ENCODE measurements at regions not wholly inside any gene's neighbourhood (a gene's known extent, or its start where the extent isn't known, plus 50 kb on each side); places are given as distances from the start of the nearest gene placed in this dataset.
"Not testable (repeated sequence)": the region's sequence is repeated elsewhere in the genome, so short reads cannot be mapped to it uniquely, and the experiment has no call there.

- not testable (repeated sequence) for H3K27me3 Mint-ChIP-seq (ENCODE audit: low read depth); H3K9me3 Mint-ChIP-seq; H3K27ac Mint-ChIP-seq; ATAC-seq (replicated peaks in 1 of 2); H3K4me3 Mint-ChIP-seq; H3K36me3 Mint-ChIP-seq (ENCODE audit: insufficient read depth in 2 of 2); DNase-seq
- H3K4me1 Mint-ChIP-seq (ENCODE audit: low read depth), result peaks cover 12% of the 10 kb centered on the region
Measured at GRCh38 chr3:193927413-193928206, 208.3 kb upstream of the HES1 start.

- ATAC-seq (replicated peaks in 1 of 2), result peak in 1 of 2 donors; percentile 47
- no peak overlapping the region for H3K4me3 Mint-ChIP-seq
- no peaks in the 10 kb centered on the region for H3K9me3 Mint-ChIP-seq
- H3K36me3 Mint-ChIP-seq (ENCODE audit: insufficient read depth in 2 of 2), result no peaks in the 10 kb centered on the region
- no peak overlapping the region for H3K27ac Mint-ChIP-seq
- peaks cover 6% of the 10 kb centered on the region for H3K27me3 Mint-ChIP-seq (ENCODE audit: low read depth)
- DNase-seq, result no peak
- H3K4me1 Mint-ChIP-seq (ENCODE audit: low read depth), result peaks cover 12% of the 10 kb centered on the region
Measured at GRCh38 chr3:193928354-193929209, 207.4 kb upstream of the HES1 start.

GRCh38 chr3:193929373-193929772 lies 206.6 kb upstream of the HES1 start:
- H3K4me3 Mint-ChIP-seq, result no peak overlapping the region
- peaks cover 6% of the 10 kb centered on the region for H3K27me3 Mint-ChIP-seq (ENCODE audit: low read depth)
- H3K36me3 Mint-ChIP-seq (ENCODE audit: insufficient read depth in 2 of 2), result no peaks in the 10 kb centered on the region
- H3K4me1 Mint-ChIP-seq (ENCODE audit: low read depth), result peaks cover 12% of the 10 kb centered on the region
- ATAC-seq (replicated peaks in 1 of 2) (no peak), DNase-seq (no peak)
- H3K27ac Mint-ChIP-seq, result no peak overlapping the region
- no peaks in the 10 kb centered on the region for H3K9me3 Mint-ChIP-seq

- Mint-ChIP-seq H3K27ac (no peak overlapping the region), H3K36me3 (ENCODE audit: insufficient read depth in 2 of 2) (no peaks in the 10 kb centered on the region), H3K4me1 (ENCODE audit: low read depth) (peaks cover 12% of the 10 kb centered on the region), H3K4me3 (no peak overlapping the region), H3K27me3 (ENCODE audit: low read depth) (peaks cover 12% of the 10 kb centered on the region), H3K9me3 (no peaks in the 10 kb centered on the region)
- DNase-seq (no peak), ATAC-seq (replicated peaks in 1 of 2) (no peak)
Measured at GRCh38 chr3:193929921-193930646, 205.9 kb upstream of the HES1 start.

- H3K36me3 Mint-ChIP-seq (ENCODE audit: insufficient read depth in 2 of 2), result no peaks in the 10 kb centered on the region
- H3K9me3 Mint-ChIP-seq, result no peaks in the 10 kb centered on the region
- peaks cover 19% of the 10 kb centered on the region for H3K27me3 Mint-ChIP-seq (ENCODE audit: low read depth)
- no peak for DNase-seq
- no peak overlapping the region for H3K27ac Mint-ChIP-seq
- H3K4me1 Mint-ChIP-seq (ENCODE audit: low read depth), result peaks cover 12% of the 10 kb centered on the region
- no peak for ATAC-seq (replicated peaks in 1 of 2)
- H3K4me3 Mint-ChIP-seq, result no peak overlapping the region
Measured at GRCh38 chr3:193932136-193932535, 203.8 kb upstream of the HES1 start.

- no peak for DNase-seq
- Mint-ChIP-seq H3K9me3 (no peaks in the 10 kb centered on the region), H3K36me3 (ENCODE audit: insufficient read depth in 2 of 2) (no peaks in the 10 kb centered on the region), H3K4me1 (ENCODE audit: low read depth) (peaks cover 12% of the 10 kb centered on the region), H3K27me3 (ENCODE audit: low read depth) (peaks cover 19% of the 10 kb centered on the region), H3K27ac (no peak overlapping the region), H3K4me3 (no peak overlapping the region)
- no peak for ATAC-seq (replicated peaks in 1 of 2)
Measured at GRCh38 chr3:193932576-193932975, 203.4 kb upstream of the HES1 start.

GRCh38 chr3:193933451-193933850 lies 202.5 kb upstream of the HES1 start:
- DNase-seq (no peak), ATAC-seq (replicated peaks in 1 of 2) (no peak)
- Mint-ChIP-seq H3K9me3 (no peaks in the 10 kb centered on the region), H3K27ac (no peak overlapping the region), H3K4me3 (no peak overlapping the region), H3K4me1 (ENCODE audit: low read depth) (peaks cover 11% of the 10 kb centered on the region), H3K27me3 (ENCODE audit: low read depth) (peaks cover 19% of the 10 kb centered on the region), H3K36me3 (ENCODE audit: insufficient read depth in 2 of 2) (no peaks in the 10 kb centered on the region)

- Mint-ChIP-seq H3K27ac (no peak overlapping the region), H3K9me3 (no peaks in the 10 kb centered on the region), H3K27me3 (ENCODE audit: low read depth) (peaks cover 13% of the 10 kb centered on the region), H3K36me3 (ENCODE audit: insufficient read depth in 2 of 2) (no peaks in the 10 kb centered on the region), H3K4me1 (ENCODE audit: low read depth) (no peaks in the 10 kb centered on the region), H3K4me3 (no peak overlapping the region)
- ATAC-seq (replicated peaks in 1 of 2) (no peak), DNase-seq (no peak)
Measured at GRCh38 chr3:193935916-193936315, 200.0 kb upstream of the HES1 start.

GRCh38 chr3:193938613-193939012 lies 197.3 kb upstream of the HES1 start:
- H3K27ac Mint-ChIP-seq, result no peak overlapping the region

GRCh38 chr3:193939527-193939926 lies 196.4 kb upstream of the HES1 start:
- Mint-ChIP-seq H3K4me3 (no peak overlapping the region), H3K4me1 (ENCODE audit: low read depth) (no peaks in the 10 kb centered on the region), H3K27ac (no peak overlapping the region), H3K9me3 (no peaks in the 10 kb centered on the region), H3K36me3 (ENCODE audit: insufficient read depth in 2 of 2) (no peaks in the 10 kb centered on the region), H3K27me3 (ENCODE audit: low read depth) (peaks cover 13% of the 10 kb centered on the region)
- no peak for ATAC-seq (replicated peaks in 1 of 2)
- no peak for DNase-seq

More at GRCh38 chr3:193938613-193939012, 197.3 kb upstream of the HES1 start:
- DNase-seq, result no peak
- H3K4me3 Mint-ChIP-seq, result no peak overlapping the region
- ATAC-seq (replicated peaks in 1 of 2), result no peak
- peaks cover 13% of the 10 kb centered on the region for H3K27me3 Mint-ChIP-seq (ENCODE audit: low read depth)
- H3K4me1 Mint-ChIP-seq (ENCODE audit: low read depth), result no peaks in the 10 kb centered on the region
- no peaks in the 10 kb centered on the region for H3K9me3 Mint-ChIP-seq
- no peaks in the 10 kb centered on the region for H3K36me3 Mint-ChIP-seq (ENCODE audit: insufficient read depth in 2 of 2)

GRCh38 chr3:193940526-193940925 lies 195.4 kb upstream of the HES1 start:
- Mint-ChIP-seq H3K27ac (no peak overlapping the region), H3K4me1 (ENCODE audit: low read depth) (no peaks in the 10 kb centered on the region), H3K27me3 (ENCODE audit: low read depth) (peaks cover 7% of the 10 kb centered on the region), H3K9me3 (no peaks in the 10 kb centered on the region), H3K36me3 (ENCODE audit: insufficient read depth in 2 of 2) (no peaks in the 10 kb centered on the region), H3K4me3 (no peak overlapping the region)
- no peak for ATAC-seq (replicated peaks in 1 of 2)
- DNase-seq, result no peak

- Mint-ChIP-seq H3K36me3 (ENCODE audit: insufficient read depth in 2 of 2) (no peaks in the 10 kb centered on the region), H3K9me3 (no peaks in the 10 kb centered on the region), H3K27me3 (ENCODE audit: low read depth) (peaks cover 8% of the 10 kb centered on the region), H3K4me1 (ENCODE audit: low read depth) (no peaks in the 10 kb centered on the region), H3K27ac (no peak overlapping the region), H3K4me3 (no peak overlapping the region)
- DNase-seq, result no peak
- ATAC-seq (replicated peaks in 1 of 2), result no peak
Measured at GRCh38 chr3:193941486-193941885, 194.5 kb upstream of the HES1 start.

GRCh38 chr3:193942516-193943055 lies 193.4 kb upstream of the HES1 start:
- no peak overlapping the region for H3K27ac Mint-ChIP-seq
- no peak for DNase-seq
- no peak for ATAC-seq (replicated peaks in 1 of 2)
- H3K27me3 Mint-ChIP-seq (ENCODE audit: low read depth), result peaks cover 19% of the 10 kb centered on the region
- H3K36me3 Mint-ChIP-seq (ENCODE audit: insufficient read depth in 2 of 2), result no peaks in the 10 kb centered on the region
- H3K9me3 Mint-ChIP-seq, result no peaks in the 10 kb centered on the region
- no peaks in the 10 kb centered on the region for H3K4me1 Mint-ChIP-seq (ENCODE audit: low read depth)
- H3K4me3 Mint-ChIP-seq, result no peak overlapping the region

All from activated T-cell treated with anti-CD3 and anti-CD28 coated beads, Interleukin-2, amount 50 U/mL, for 72 hours (primary cell).